Mesenchymal stem cell (in vitro differentiated cells and primary cell): ENCODE measurements at regions not wholly inside any gene's neighbourhood (a gene's known extent, or its start where the extent isn't known, plus 50 kb on each side); places are given as distances from the start of the nearest gene placed in this dataset.

Experiments
- DNase-seq: peaks from one replicate; pipeline ENCODE4 v3.0.0-alpha.2; 2013
- H2AFZ ChIP-seq: one replicate; pipeline ENCODE4 v1.6.1; 2013; ENCODE audit warnings: low read depth, mild to moderate bottlenecking, control low read depth, inconsistent platforms, low read length, moderate library complexity
- H2AK5ac ChIP-seq: 2 replicates; pipeline ENCODE4 v1.6.1; 2013; ENCODE audit warnings: low read length, moderate library complexity, mild to moderate bottlenecking, inconsistent platforms; ENCODE audit not compliant: severe bottlenecking
- H2BK120ac ChIP-seq: one replicate; pipeline ENCODE4 v1.6.1; 2013; ENCODE audit warnings: low read depth, mild to moderate bottlenecking, inconsistent platforms, low read length, moderate library complexity
- H2BK12ac ChIP-seq, 2 experiments: one replicate each; pipeline ENCODE4 v1.6.1; 2013; ENCODE audit warnings: inconsistent platforms in 2 of 2, low read length in 2 of 2, mild to moderate bottlenecking in 2 of 2, moderate library complexity in 2 of 2, control low read depth in 1 of 2
- H2BK15ac ChIP-seq: one replicate; pipeline ENCODE4 v1.6.1; 2013; ENCODE audit warnings: mild to moderate bottlenecking, low read depth, inconsistent platforms; ENCODE audit not compliant: poor library complexity, severe bottlenecking
- H2BK5ac ChIP-seq: 2 replicates; pipeline ENCODE4 v1.6.1; 2013; ENCODE audit warnings: low read depth, mild to moderate bottlenecking, low read length, control low read depth, inconsistent platforms; ENCODE audit not compliant: poor library complexity, severe bottlenecking
- H3K14ac ChIP-seq, 2 experiments: one replicate each; pipeline ENCODE4 v1.6.1; 2013; ENCODE audit warnings: inconsistent platforms in 2 of 2, low read length in 2 of 2, control low read depth in 1 of 2, mild to moderate bottlenecking in 1 of 2, moderate library complexity in 1 of 2
- H3K18ac ChIP-seq, 2 experiments: one replicate each; pipeline ENCODE4 v1.6.1; 2013; ENCODE audit warnings: inconsistent platforms in 2 of 2, low read length in 2 of 2, control low read depth in 1 of 2, low read depth in 1 of 2, mild to moderate bottlenecking in 1 of 2
- H3K23ac ChIP-seq, 2 experiments: one replicate each; pipeline ENCODE4 v1.6.1; 2013; ENCODE audit warnings: inconsistent platforms in 2 of 2, low read length in 2 of 2, mild to moderate bottlenecking in 2 of 2, moderate library complexity in 2 of 2, control low read depth in 1 of 2
- H3K27ac ChIP-seq: 2 replicates; pipeline ENCODE4 v1.5.1; 2013; ENCODE audit warnings: mild to moderate bottlenecking, moderate library complexity, low read length, control low read depth, inconsistent platforms; ENCODE audit not compliant: poor library complexity, severe bottlenecking
- H3K27me3 ChIP-seq, 2 experiments: 2 replicates each; pipeline versions ENCODE4 v1.6.1 to v1.7.0; 2013; ENCODE audit warnings: low read length in 2 of 2, mild to moderate bottlenecking in 2 of 2, moderate library complexity in 2 of 2, control low read depth in 1 of 2, inconsistent platforms in 1 of 2; ENCODE audit not compliant: control insufficient read depth in 1 of 2, insufficient read depth in 1 of 2
- H3K36me3 ChIP-seq, 2 experiments: 2 replicates each; pipeline versions ENCODE4 v1.6.1 to v1.7.0; 2013; ENCODE audit warnings: low read length in 2 of 2, control low read depth in 1 of 2, inconsistent platforms in 1 of 2, low read depth in 1 of 2, mild to moderate bottlenecking in 1 of 2; ENCODE audit not compliant: insufficient read depth in 2 of 2, control insufficient read depth in 1 of 2
- H3K4ac ChIP-seq, 2 experiments: one replicate each; pipeline ENCODE4 v1.6.1; 2013; ENCODE audit warnings: inconsistent platforms in 2 of 2, low read length in 2 of 2, mild to moderate bottlenecking in 2 of 2, moderate library complexity in 2 of 2, control low read depth in 1 of 2, low read depth in 1 of 2
- H3K4me1 ChIP-seq: 2 replicates; pipeline ENCODE4 v1.6.1; 2013; ENCODE audit warnings: low read depth, low read length, control low read depth; ENCODE audit not compliant: control insufficient read depth, insufficient read depth
- H3K4me2 ChIP-seq: 2 replicates; pipeline ENCODE4 v1.6.1; 2013; ENCODE audit warnings: low read length, mild to moderate bottlenecking, inconsistent platforms; ENCODE audit not compliant: poor library complexity, severe bottlenecking
- H3K4me3 ChIP-seq, 2 experiments: 2 replicates each; pipeline versions ENCODE4 v1.5.1 to v1.7.0; 2013; ENCODE audit warnings: low read length in 2 of 2, mild to moderate bottlenecking in 2 of 2, control low read depth in 1 of 2, low read depth in 1 of 2; ENCODE audit not compliant: insufficient read depth in 1 of 2
- H3K79me1 ChIP-seq: replicated peaks from 2 replicates; pipeline ENCODE4 v1.6.1; 2013; ENCODE audit warnings: mild to moderate bottlenecking, control low read depth, low read length, inconsistent platforms; ENCODE audit not compliant: poor library complexity, severe bottlenecking
- H3K9ac ChIP-seq: 2 replicates; pipeline ENCODE4 v1.7.0; 2013; ENCODE audit warnings: mild to moderate bottlenecking, low read length, moderate library complexity
- H3K9me3 ChIP-seq: 2 replicates; pipeline ENCODE4 v1.7.0; 2013; ENCODE audit warnings: mild to moderate bottlenecking, low read length; ENCODE audit not compliant: control insufficient read depth
- H4K8ac ChIP-seq: one replicate; pipeline ENCODE4 v1.6.1; 2013; ENCODE audit warnings: inconsistent platforms, mild to moderate bottlenecking, low read length, moderate library complexity
- H4K91ac ChIP-seq: one replicate; pipeline ENCODE4 v1.6.1; 2013; ENCODE audit warnings: mild to moderate bottlenecking, low read length, inconsistent platforms
- WGBS: methylation state at CpG from one replicate; pipeline ENCODE4 v1.1.7; 2013; ENCODE audit warnings: mixed read lengths; 5-methylcytosine and 5-hydroxymethylcytosine counted together

GRCh38 chr4:43481526-43481925 lies 589.0 kb downstream of the GRXCR1 start:
- Histone ChIP-seq H3K4me1 (no peaks in the 10 kb centered on the region), H3K18ac (no peak overlapping the region), H3K9me3 (peaks cover 25% of the 10 kb centered on the region), H3K27ac (no peak overlapping the region), H3K27me3 (no peaks in the 10 kb centered on the region), H3K36me3 (no peaks in the 10 kb centered on the region), H3K23ac (no peak overlapping the region), H2BK12ac (no peak overlapping the region), H4K91ac (no peak overlapping the region), H2AFZ (no peak overlapping the region), H3K14ac (no peak overlapping the region), H3K4ac (no peak overlapping the region), H3K4me2 (no peak overlapping the region), H2BK15ac (no peak overlapping the region), H3K9ac (no peak overlapping the region), H3K4me3 (no peak overlapping the region), H2AK5ac (no peak overlapping the region), H2BK120ac (no peak overlapping the region), H4K8ac (no peak overlapping the region), H2BK5ac (no peak overlapping the region), H3K79me1 (no peaks in the 10 kb centered on the region)
- DNase-seq = no peak
- 63% methylated on average over 1 of the region's 1 CpG for WGBS

DNA sequence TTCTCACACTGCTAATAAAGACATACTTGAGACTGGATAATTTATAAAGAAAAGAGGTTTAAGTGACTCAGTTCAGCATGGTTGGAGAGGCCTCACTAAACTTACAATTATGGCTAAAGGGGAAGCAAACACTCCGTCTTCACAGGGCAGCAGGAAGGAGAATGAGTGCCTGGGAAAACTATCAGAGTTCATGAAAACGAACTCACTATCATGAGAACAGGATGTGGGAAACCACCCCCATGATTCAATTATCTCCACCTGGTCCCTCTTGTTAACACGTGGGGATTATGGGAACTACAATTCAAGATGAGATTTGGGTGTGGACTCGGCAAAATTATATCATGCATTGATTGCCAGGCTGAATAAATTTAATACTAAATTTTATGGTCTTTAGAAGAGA lies 592.7 kb downstream of the GRXCR1 start:
- H3K4me3 ChIP-seq = no peak overlapping the region
- no peaks in the 10 kb centered on the region for H3K79me1 ChIP-seq
- H3K9ac ChIP-seq = no peak overlapping the region
- H3K18ac ChIP-seq = no peak overlapping the region
- H3K4ac ChIP-seq = no peak overlapping the region
- no peak overlapping the region for H3K23ac ChIP-seq
- no peak overlapping the region for H2BK120ac ChIP-seq
- H2BK15ac ChIP-seq = no peak overlapping the region
- H3K27me3 ChIP-seq = no peaks in the 10 kb centered on the region
- no peak overlapping the region for H3K14ac ChIP-seq
- 34% methylated on average over 2 of the region's 4 CpGs for WGBS
- no peaks in the 10 kb centered on the region for H3K4me1 ChIP-seq
- no peaks in the 10 kb centered on the region for H3K36me3 ChIP-seq
- H2BK12ac ChIP-seq = no peak overlapping the region
- no peak overlapping the region for H3K4me2 ChIP-seq
- no peak overlapping the region for H2AFZ ChIP-seq
- DNase-seq = no peak
- no peak overlapping the region for H2AK5ac ChIP-seq
- no peak overlapping the region for H3K27ac ChIP-seq
- no peak overlapping the region for H2BK5ac ChIP-seq
- no peak overlapping the region for H4K8ac ChIP-seq
- H4K91ac ChIP-seq = no peak overlapping the region
- peaks cover 14% of the 10 kb centered on the region for H3K9me3 ChIP-seq

- no peak overlapping the region for H2BK120ac ChIP-seq
- H4K8ac ChIP-seq = no peak overlapping the region
- H3K4me2 ChIP-seq = no peak overlapping the region
- no peak for DNase-seq
- no peak overlapping the region for H2BK15ac ChIP-seq
- H3K18ac ChIP-seq = no peak overlapping the region
- no peak overlapping the region for H3K14ac ChIP-seq
- no peak overlapping the region for H4K91ac ChIP-seq
- H3K9me3 ChIP-seq = no peaks in the 10 kb centered on the region
- H3K4me1 ChIP-seq = no peaks in the 10 kb centered on the region
- H3K23ac ChIP-seq = no peak overlapping the region
- H3K4me3 ChIP-seq = no peak overlapping the region
- H2AFZ ChIP-seq = no peak overlapping the region
- no peak overlapping the region for H2BK12ac ChIP-seq
- H3K4ac ChIP-seq = no peak overlapping the region
- H3K36me3 ChIP-seq = no peaks in the 10 kb centered on the region
- no peak overlapping the region for H3K27ac ChIP-seq
- no peaks in the 10 kb centered on the region for H3K79me1 ChIP-seq
- H3K27me3 ChIP-seq = no peaks in the 10 kb centered on the region
- no peak overlapping the region for H3K9ac ChIP-seq
- H2AK5ac ChIP-seq = no peak overlapping the region
- no peak overlapping the region for H2BK5ac ChIP-seq
These were observed 603.7 kb downstream of the GRXCR1 start for GRCh38 chr4:43496188-43496587.

DNA sequence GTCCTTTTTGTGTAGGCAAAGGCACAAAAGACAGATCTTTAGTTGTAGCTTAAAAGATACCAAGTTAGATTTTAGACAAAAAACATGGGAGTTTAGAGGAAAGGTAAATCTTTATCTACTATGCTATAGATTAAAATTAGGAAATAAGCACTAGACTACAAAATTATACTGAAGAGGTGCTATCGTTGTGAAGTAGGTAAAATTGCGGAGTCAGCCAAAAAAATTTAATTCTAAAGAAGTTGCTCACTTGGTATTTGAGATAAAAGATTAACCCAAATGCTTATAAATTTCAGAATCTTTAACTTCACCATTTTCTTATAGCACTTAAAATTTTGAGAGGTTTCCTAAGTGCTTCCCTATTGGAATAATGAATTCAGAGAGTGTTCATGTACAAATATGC lies 604.1 kb downstream of the GRXCR1 start:
- H4K91ac ChIP-seq = no peak overlapping the region
- H4K8ac ChIP-seq = no peak overlapping the region
- no peak overlapping the region for H3K18ac ChIP-seq
- no peak overlapping the region for H2BK120ac ChIP-seq
- no peak overlapping the region for H2AK5ac ChIP-seq
- no peak overlapping the region for H2AFZ ChIP-seq
- H3K4me3 ChIP-seq = no peak overlapping the region
- no peak overlapping the region for H3K4ac ChIP-seq
- H3K36me3 ChIP-seq = no peaks in the 10 kb centered on the region
- H3K27me3 ChIP-seq = no peaks in the 10 kb centered on the region
- H2BK15ac ChIP-seq = no peak overlapping the region
- no peak for DNase-seq
- H3K23ac ChIP-seq = no peak overlapping the region
- no peaks in the 10 kb centered on the region for H3K4me1 ChIP-seq
- H3K9ac ChIP-seq = no peak overlapping the region
- H3K4me2 ChIP-seq = no peak overlapping the region
- WGBS = no CpG with 5 or more reads among the region's 2 CpGs
- no peak overlapping the region for H2BK5ac ChIP-seq
- H3K14ac ChIP-seq = no peak overlapping the region
- H2BK12ac ChIP-seq = no peak overlapping the region
- H3K9me3 ChIP-seq = no peaks in the 10 kb centered on the region
- H3K79me1 ChIP-seq = no peaks in the 10 kb centered on the region
- no peak overlapping the region for H3K27ac ChIP-seq
